Femur (tissue), 1 donor: ENCODE measurements at regions not wholly inside any gene's neighbourhood (a gene's known extent, or its start where the extent isn't known, plus 50 kb on each side); places are given as distances from the start of the nearest gene placed in this dataset.

ENCODE experiments used
- DNase-seq: peaks from one replicate; pipeline ENCODE4 v3.0.0-alpha.2; 2017

DNA sequence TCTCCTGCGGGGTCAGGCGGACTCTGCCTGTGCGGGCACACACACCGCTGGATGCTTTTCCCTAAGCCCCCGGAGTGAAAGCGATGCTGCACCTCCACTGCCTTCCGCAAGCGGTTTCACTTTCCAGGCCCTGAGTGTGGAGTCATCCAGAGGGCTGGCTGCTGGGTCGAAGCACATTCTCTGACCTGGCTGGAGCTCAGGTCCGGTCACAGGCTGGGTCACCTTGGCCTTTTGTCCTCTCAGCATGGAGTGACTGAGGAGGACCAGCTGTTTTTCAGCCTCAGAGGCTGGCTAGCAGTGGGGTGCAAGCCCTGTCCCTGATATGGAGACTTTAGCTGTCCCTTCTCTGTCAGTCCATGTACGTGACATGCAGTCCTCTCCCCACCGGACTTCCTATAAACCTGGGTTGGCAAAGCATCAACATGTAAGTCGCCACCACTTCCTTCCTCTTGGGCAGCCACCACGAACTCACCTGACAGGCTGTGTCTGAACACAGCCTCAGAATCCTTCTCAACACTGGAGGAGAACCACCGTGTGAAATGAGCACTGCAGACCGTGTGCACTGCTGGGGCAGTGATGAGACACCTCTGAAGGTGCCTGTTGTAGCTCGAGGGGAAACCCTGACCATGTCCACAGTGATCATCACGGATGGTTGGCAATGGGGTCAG is 51.3 kb downstream of the GADD45G start:
- no peak for DNase-seq

GRCh38 chr9:89657295-89657694 is 52.5 kb downstream of the GADD45G start:
- no peak for DNase-seq

DNA sequence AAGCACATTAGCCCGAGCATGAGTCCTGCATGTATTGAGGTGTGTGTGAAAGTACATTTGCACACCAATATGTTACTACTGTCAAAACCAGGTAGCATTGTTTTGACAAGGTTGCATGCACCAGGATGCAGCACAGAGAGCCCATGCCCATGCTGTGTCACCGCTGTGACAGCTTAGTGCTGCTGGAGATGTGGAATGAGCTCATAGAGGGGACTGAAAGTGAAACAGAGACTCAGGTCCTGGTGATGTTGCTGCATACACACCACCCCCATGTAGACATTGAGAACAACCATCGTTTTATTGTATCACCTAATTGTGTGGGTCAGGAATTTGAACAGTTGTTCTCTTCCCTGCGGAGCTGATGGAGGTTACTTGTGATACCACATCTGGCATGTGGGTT is 53.0 kb downstream of the GADD45G start:
- DNase-seq: no peak

DNA sequence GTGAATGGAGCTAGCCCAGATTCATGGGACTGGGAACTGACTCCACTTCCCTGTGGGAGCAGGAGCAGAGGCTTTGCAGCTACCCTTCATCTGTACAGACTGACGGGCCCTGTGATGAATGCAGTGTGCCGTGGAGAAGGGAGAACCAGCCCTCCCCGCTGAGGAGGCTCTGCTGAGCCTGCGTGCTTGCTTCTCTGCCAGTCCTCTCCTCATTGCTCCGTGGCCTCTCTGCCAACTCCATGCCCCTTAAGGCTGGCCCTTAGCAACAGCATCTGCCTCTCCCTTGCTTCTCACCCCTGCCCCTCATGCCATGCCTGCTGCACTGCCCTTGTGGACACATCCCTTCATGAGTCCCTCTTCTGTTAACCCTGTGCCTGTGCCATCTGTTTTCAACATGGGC is 53.6 kb downstream of the GADD45G start:
- no peak for DNase-seq

DNA sequence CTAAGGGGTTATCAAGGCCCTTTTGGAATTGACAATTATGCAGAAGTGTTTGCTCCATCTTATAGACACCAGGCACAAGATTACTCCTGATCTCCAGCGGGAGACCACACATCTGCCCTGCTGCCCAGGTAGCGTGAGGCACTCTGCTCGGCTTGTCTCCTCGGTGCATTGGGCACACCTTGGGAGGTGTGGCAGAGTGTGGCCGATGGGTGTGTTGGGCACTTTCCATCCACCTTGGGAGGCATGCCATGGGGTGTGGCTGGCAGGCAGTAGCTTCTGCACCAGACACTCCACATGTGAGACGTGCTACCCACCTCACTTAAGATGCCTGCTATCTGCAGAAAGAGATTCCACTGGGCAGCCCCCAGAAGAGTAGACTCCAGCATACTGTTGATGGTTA is 54.1 kb downstream of the GADD45G start:
- DNase-seq: no peak

- no peak for DNase-seq
Measured at GRCh38 chr9:89659473-89659872, 54.7 kb downstream of the GADD45G start.

DNA sequence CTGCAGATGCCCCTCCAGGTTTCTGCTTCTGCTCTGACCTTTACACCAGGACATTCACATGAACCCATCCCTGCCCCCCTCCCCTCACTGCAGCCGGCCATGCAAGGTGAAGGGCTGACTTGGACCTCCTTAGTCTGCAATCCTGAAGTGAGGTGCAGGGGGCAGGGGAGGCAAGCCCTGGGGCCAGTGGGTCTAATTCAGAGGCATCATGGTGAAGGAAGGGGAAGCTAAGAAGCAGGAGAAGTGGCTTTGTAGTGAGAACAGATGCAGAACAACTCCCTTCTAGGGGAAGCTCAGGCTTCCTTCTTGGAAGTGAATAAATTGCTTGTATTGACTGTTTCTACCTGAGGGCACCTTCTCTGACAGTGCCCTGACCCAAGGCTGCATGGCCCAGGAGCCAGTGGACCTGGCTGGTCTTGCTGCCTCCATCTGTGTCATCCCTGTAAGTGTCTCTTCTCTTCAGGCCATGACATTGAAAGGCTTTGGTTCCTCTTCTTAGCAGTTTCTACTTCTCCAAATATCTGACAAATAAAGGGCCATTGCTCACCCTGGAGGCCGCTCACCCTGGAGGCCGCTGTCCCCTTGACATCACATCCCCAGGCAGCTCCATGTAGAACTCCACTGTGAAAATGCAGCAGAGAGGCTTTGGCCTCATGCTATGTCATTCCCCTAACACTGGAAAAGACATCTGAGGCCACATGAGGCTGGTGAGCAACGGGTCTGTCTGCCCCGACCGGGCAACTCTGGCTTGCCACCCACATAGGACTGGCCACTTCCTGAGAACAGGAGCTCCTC is 55.3 kb downstream of the GADD45G start:
- DNase-seq: no peak

DNA sequence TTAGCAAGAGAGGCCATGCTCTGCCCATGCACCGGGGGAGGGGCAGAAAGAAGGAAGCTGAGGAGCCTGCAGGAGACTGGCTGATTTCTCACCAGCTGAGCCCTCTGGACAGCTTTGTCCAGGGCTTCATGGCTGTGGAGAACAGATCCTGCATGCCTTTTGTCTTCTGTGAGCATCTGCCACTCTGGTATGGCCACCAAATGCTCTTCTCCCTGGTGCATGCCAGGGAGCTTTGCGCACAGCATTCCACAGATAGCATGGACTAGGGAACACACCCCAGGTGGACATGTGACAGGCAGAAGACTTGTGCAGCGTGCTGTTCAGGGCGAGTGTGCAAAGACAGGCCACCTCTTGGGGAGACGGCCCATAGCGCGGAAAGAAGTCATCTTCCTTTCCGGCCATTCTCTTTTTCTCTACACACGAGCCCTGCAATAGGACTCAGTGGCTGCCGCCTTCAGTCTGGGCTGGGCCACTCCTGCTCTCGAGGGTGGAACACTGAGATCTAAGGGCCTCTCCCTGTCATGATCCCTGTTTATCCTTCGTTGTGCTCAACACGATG is 56.7 kb downstream of the GADD45G start:
- DNase-seq: peak; percentile 63

DNA sequence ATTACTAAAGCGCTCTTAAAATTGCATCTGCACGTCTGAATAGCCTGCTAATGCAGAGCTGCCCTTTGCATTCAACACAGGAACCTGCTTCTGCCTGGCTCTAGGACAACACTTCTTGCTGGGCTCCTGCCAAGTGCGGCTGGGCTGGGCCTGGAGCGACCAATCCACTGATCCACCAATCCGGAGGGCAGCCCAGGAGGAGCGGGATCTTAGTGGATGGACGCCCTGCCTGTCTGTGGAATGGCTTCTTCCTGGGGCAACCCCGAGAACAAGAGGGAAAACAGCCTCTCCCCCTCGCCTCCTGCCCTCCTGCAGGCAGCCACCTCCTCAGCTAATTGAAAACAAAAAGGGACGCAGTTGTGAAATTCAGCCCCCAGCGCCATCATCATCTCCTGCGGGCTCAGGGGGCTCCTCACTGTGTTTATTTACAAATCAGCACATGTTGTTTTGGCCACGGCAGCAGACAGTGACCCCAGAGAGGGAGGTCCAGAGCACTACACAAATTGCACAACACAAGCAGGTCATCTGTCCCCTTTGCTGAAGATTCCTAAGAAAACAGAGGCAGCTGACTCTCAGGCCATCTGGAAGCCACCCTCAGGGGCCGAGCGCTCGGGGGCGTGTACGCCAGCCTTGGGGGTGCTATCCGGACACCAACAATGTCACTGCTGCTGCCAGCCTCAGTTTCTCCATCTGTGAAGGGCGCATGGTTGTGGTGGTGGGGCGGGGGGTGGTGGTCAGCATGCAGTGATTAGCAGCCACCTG is 57.3 kb downstream of the GADD45G start:
- DNase-seq: peak; percentile 98

DNA sequence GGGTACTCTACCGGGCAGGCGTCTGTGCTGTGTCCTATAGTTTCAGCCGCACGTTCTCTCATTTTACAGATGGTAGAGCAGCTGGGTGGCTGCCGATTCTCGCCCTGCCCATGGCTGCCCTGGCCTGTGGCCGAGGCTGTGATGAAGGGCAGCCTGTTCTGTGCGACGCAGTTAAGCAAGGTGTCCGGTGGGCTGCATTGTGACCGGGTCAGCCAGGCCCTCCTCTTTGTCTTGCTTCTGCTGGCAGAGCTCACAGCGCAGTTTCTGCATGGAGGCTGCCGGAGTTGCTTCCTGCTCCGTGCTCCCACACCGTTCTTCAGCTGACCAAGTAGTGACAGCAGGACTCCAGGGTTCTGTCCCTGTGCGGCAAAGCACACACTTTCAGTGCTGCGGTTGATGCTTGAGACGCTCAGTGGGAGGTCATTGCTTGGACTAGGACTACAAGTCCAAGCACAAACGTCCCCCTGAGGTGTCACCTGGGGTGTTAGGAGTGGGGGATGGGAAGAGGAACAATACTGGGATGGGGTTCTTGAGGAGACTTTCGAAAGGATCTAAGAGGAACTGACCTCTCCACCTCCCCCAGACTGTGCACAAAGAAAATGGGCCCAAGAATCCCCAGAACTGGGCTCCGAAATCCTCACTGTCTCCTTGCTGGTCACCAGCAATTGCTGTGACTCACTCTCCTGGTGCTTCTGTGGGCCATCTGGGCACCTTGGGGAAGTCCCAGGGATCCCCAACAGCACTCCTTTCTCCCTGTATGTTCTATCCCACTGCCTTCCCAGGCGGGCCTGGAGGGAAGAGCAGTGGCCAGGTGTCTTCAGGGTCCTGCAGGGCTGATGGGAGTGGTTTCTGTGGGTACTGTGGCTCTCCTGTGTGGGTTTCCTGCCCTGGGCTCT is 58.2 kb downstream of the GADD45G start:
- no peak for DNase-seq

DNA sequence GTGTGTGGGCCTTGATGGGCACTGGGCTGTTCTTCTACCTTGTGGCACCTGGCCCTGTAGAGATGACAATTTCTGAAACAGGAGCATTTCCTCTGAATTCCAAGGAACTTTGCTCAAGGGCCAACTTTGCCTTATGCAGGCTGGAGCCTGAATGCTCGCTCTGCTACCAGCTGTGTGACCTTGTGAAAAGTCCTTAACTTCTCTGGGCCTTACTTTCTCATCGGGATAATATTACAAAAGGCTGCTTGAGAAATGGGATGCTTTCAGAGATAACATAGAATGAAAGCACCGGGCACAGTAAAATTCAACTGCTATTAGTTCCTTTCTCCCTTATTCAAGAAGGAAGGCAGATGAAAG is 58.8 kb downstream of the GADD45G start:
- no peak for DNase-seq

DNA sequence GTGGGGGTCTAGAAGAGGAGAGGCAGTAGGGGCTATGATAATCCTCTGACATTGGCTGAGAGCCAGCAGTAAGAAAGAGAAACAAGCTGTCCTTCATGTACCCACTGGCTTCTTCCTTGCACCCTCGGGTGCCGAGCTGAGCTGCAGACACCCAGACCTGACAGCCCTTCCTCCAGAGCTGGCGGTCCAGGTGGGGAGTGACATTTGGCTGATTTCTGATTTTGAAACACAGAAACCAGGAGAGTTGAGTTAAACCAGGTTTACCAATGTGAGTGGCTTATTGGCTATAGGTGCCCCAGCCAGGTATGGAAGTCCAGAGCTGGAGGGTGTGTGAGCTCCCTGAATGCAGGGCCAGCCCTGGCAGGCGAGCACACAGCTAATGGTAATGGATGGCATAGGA is 59.2 kb downstream of the GADD45G start:
- no peak for DNase-seq

- DNase-seq: no peak
Measured at GRCh38 chr9:89664896-89665329, 60.1 kb downstream of the GADD45G start.

DNA sequence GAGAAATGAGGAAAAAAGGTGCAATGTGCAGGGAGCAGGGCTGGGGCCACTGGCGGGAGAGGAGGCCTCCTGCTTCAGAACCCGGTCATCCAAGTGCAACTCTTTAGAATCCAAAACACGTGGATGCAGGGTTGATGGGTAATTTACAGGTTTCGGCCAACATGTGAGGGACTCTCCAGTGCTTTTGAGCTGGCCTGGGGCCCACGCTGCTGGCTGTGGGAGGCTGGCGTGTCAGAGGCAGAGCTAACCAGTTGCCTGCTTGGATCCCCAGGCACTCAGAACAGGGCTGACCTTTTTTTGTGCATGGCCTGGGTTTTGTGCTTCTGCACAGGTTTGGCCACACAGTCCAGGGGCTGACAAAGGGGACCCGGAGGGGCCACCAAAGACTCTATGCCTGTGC is 61.6 kb downstream of the GADD45G start:
- no peak for DNase-seq

DNA sequence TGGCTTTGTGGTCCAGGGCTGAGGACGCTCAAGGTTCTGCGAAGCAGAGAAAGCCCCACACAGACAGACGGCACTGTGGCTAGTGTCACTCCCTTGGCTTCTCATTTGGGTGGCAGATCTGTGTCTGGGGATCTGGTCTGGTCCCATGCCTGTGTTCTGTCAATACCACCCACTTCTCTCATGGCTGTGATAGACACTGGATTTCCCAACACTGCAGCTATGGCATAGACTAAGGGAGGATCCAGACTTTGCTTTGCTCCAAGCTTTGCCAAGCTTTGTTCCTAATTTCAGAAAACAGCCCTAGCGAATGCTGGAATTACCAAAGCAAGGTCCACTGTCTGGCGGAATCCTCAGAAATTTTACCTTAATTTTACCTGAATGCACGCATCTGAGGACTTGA is 62.1 kb downstream of the GADD45G start:
- DNase-seq: no peak

- DNase-seq: no peak
Measured at GRCh38 chr9:89667726-89668125, 62.9 kb downstream of the GADD45G start.

- DNase-seq: no peak
Measured at GRCh38 chr9:89668216-89668865, 63.5 kb downstream of the GADD45G start.

DNA sequence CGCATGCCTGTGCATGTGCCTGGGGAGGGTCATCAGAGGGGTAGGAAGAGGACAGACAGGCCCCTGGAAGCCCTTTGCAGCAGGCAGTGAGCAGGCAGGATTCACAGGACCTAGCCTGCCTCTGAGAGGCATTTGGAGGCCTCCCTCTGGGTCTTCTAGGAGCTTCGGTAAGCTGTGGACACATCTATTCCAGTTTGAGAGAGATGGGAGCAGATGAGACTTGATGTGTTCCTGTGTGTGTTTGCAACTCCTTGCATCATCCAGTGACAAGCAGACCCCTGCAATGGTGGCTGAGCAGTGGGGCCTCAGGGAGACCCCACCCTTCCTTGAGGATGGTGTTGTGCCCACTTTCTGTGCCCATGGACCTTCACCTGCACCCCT is 64.0 kb downstream of the GADD45G start:
- no peak for DNase-seq

GRCh38 chr9:89669361-89669842 is 64.6 kb downstream of the GADD45G start:
- DNase-seq: no peak

DNA sequence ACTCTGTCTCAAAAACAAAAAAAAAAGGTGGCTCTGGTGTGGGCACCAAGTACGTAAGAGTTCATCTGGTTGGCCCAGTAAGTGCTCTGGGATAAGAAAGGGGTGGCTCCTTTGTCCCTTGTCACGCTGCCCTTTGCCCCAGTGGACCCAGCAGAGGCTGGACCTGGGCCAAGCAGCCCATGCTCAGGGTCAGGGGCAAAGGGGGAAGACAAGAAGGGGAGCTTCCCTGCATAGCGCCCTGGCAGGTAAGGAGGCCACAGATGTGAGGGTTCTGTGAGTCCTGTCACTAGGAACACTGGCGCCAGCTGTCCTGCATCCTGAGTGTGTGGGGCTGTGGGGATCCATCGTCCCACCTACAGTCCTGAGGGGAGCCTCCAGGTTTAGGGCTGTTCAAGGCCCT is 65.3 kb downstream of the GADD45G start:
- DNase-seq: no peak

DNA sequence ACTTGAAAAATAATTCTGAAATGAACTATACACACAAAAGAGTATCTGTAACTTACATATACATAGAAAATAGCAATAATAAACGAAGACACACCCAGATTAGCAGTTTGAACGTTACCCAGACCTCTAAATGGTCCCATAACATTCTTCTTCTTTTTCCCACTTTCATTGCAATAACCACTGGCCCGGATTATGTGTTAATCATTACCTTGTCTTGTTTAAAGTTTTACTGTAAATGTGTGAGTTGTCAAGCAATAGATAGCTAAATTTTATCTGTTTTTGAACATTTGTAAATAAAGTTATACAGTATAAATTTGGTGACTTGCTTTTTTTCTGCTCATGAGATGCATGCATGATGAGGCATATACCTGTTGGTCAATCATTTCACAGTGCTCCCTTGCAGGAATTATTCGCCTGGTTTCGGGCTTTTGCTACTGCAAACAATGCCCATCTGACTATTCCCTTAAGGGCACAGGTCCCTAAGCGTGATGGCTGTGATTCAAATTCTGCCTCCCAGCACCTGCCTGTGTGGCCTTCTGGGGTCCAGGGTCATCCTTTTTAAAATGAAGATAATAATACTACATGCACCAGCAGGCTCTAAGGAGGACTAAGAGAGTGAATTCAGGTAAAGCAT is 66.1 kb downstream of the GADD45G start:
- no peak for DNase-seq
